H1 (cell line): ENCODE measurements at regions not wholly inside any gene's neighbourhood (a gene's known extent, or its start where the extent isn't known, plus 50 kb on each side); places are given as distances from the start of the nearest gene placed in this dataset.
"Not testable (repeated sequence)": the region's sequence is repeated elsewhere in the genome, so short reads cannot be mapped to it uniquely, and the experiment has no call there.

Experiments used
- CTCF ChIA-PET: fragments of 300-600 bp; sonication (Branson Sonifier 250); formaldehyde crosslinking; loops from one replicate; lab custom pipeline; 2021; ENCODE audit not compliant: partially characterized antibody; lab: Charles Lee
- POLR2A ChIA-PET: fragments of 300-600 bp; sonication (Branson Sonifier 250); formaldehyde crosslinking; loops from one replicate; lab custom pipeline; 2021; ENCODE audit warnings: inconsistent platforms; ENCODE audit not compliant: partially characterized antibody; lab: Charles Lee
- DNase-seq, 2 experiments: peaks; one replicate each; pipeline versions ENCODE4 v3.0.0 to v3.0.0-alpha.2; 2010 to 2022; ENCODE audit warnings: low spot score in 2 of 2, low read depth in 1 of 2, mixed read lengths in 1 of 2
- FAIRE-seq: peaks from 2 replicates; lab custom pipeline; 2011; peaks lifted over from hg19 to GRCh38; lab: Jason Lieb, UNC
- H2AFZ ChIP-seq: 2 replicates; pipeline ENCODE4 v1.8.1; 2012; ENCODE audit warnings: low read length, inconsistent platforms
- H2AK5ac ChIP-seq: 2 replicates; pipeline ENCODE4 v1.6.1; 2013; ENCODE audit warnings: low read depth, low read length
- H2BK120ac ChIP-seq: replicated peaks from 2 replicates; pipeline ENCODE3; 2013; ENCODE audit warnings: low read depth, low read length, inconsistent platforms
- H2BK12ac ChIP-seq: 2 replicates; pipeline ENCODE4 v1.6.1; 2013; ENCODE audit warnings: low read depth, low read length
- H2BK15ac ChIP-seq: 2 replicates; pipeline ENCODE4 v1.6.1; 2013; ENCODE audit warnings: low read length
- H2BK20ac ChIP-seq: 2 replicates; pipeline ENCODE4 v1.6.1; 2013; ENCODE audit warnings: low read length
- H2BK5ac ChIP-seq: 2 replicates; pipeline ENCODE4 v1.6.1; 2013; ENCODE audit warnings: low read depth, low read length
- H3K14ac ChIP-seq: 2 replicates; pipeline ENCODE4 v1.6.1; 2013; ENCODE audit warnings: inconsistent platforms; ENCODE audit not compliant: insufficient read length
- H3K18ac ChIP-seq: 2 replicates; pipeline ENCODE4 v1.6.1; 2013; ENCODE audit warnings: low read length; ENCODE audit errors: extremely low read depth
- H3K23ac ChIP-seq: 2 replicates; pipeline ENCODE4 v1.6.1; 2013; ENCODE audit warnings: inconsistent platforms; ENCODE audit not compliant: insufficient read length
- H3K23me2 ChIP-seq: 2 replicates; pipeline ENCODE4 v1.6.1; 2013; ENCODE audit warnings: low read depth, low read length
- H3K27ac ChIP-seq: 2 replicates; pipeline ENCODE4 v1.6.1; 2011; ENCODE audit warnings: low read depth, low read length, inconsistent platforms
- H3K27me3 ChIP-seq, 4 experiments: replicated peaks in 1 of 4; 1 replicate in 1 of 4; 2 replicates in 3 of 4; pipeline versions ENCODE4 v1.6.1 to v1.8.1; 2011 to 2013; ENCODE audit warnings: low read length in 3 of 4, mild to moderate bottlenecking in 3 of 4, inconsistent platforms in 2 of 4, mixed read lengths in 2 of 4, moderate library complexity in 1 of 4; ENCODE audit not compliant: control insufficient read depth in 3 of 4, insufficient read depth in 3 of 4; ENCODE audit errors: extremely low read depth in 1 of 4
- H3K36me3 ChIP-seq, 4 experiments: 2 replicates each; pipeline versions ENCODE4 v1.6.1 to v1.8.1; 2011 to 2013; ENCODE audit warnings: mild to moderate bottlenecking in 4 of 4, low read length in 3 of 4, moderate library complexity in 2 of 4, control low read depth in 1 of 4, inconsistent platforms in 1 of 4; ENCODE audit not compliant: insufficient read depth in 4 of 4, control insufficient read depth in 2 of 4
- H3K4ac ChIP-seq: replicated peaks from 2 replicates; pipeline ENCODE3; 2013; ENCODE audit warnings: low read length, low read depth, mixed read lengths, inconsistent platforms; ENCODE audit not compliant: insufficient read length
- H3K4me1 ChIP-seq, 4 experiments: replicated peaks in 1 of 4; 1 replicate in 1 of 4; 2 replicates in 3 of 4; pipeline versions ENCODE4 v1.6.1 to v1.8.1; 2011 to 2013; ENCODE audit warnings: low read length in 3 of 4, inconsistent platforms in 2 of 4, mixed read lengths in 1 of 4; ENCODE audit not compliant: insufficient read depth in 4 of 4, control insufficient read depth in 3 of 4
- H3K4me2 ChIP-seq, 2 experiments: 2 replicates each; pipeline versions ENCODE4 v1.6.1 to v1.8.1; 2011 to 2013; ENCODE audit warnings: low read depth in 2 of 2, low read length in 2 of 2, control low read depth in 1 of 2, inconsistent platforms in 1 of 2, mild to moderate bottlenecking in 1 of 2; ENCODE audit not compliant: insufficient read depth in 1 of 2
- H3K4me3 ChIP-seq, 4 experiments: fragments of 200-600, 300-600 bp in 1 of 4; sonication (generic), shearing (Covaris generic), sonication (Bioruptor Twin) in 1 of 4; 2 replicates each; pipeline versions ENCODE4 v1.5.1 to v1.8.1; 2011 to 2016; ENCODE audit warnings: low read length in 4 of 4, low read depth in 3 of 4, control low read depth in 2 of 4, inconsistent platforms in 2 of 4, mild to moderate bottlenecking in 2 of 4, mixed read lengths in 1 of 4, moderate library complexity in 1 of 4; ENCODE audit not compliant: insufficient read depth in 2 of 4; ENCODE audit errors: extremely low read depth in 1 of 4
- H3K56ac ChIP-seq: replicated peaks from 2 replicates; pipeline ENCODE3; 2013; ENCODE audit warnings: low read depth, mild to moderate bottlenecking, mixed read lengths, low read length, inconsistent platforms; ENCODE audit not compliant: insufficient read length
- H3K79me1 ChIP-seq: 2 replicates; pipeline ENCODE4 v1.6.1; 2013; ENCODE audit warnings: low read depth, low read length, control low read depth
- H3K79me2 ChIP-seq, 2 experiments: 2 replicates each; pipeline versions ENCODE4 v1.6.1 to v1.8.1; 2012 to 2013; ENCODE audit warnings: low read length in 2 of 2, mild to moderate bottlenecking in 2 of 2, inconsistent platforms in 1 of 2; ENCODE audit not compliant: insufficient read depth in 2 of 2, control insufficient read depth in 1 of 2
- H3K9ac ChIP-seq, 4 experiments: replicated peaks in 1 of 4; 1 replicate in 1 of 4; 2 replicates in 3 of 4; pipeline versions ENCODE4 v1.6.1 to v1.8.1; 2011 to 2013; ENCODE audit warnings: low read depth in 3 of 4, low read length in 3 of 4, control low read depth in 2 of 4, mild to moderate bottlenecking in 2 of 4, moderate library complexity in 2 of 4, inconsistent platforms in 1 of 4; ENCODE audit errors: extremely low read depth in 1 of 4
- H3K9me3 ChIP-seq, 2 experiments: 2 replicates each; pipeline versions ENCODE4 v1.6.1 to v1.8.1; 2012 to 2013; ENCODE audit warnings: mild to moderate bottlenecking in 2 of 2, moderate library complexity in 2 of 2, control low read depth in 1 of 2, inconsistent platforms in 1 of 2, low read depth in 1 of 2, low read length in 1 of 2, mixed read lengths in 1 of 2; ENCODE audit not compliant: insufficient read depth in 2 of 2
- H4K20me1 ChIP-seq, 2 experiments: replicated peaks in 1 of 2; 2 replicates each; pipeline versions ENCODE3 to v1.8.1; 2011 to 2013; ENCODE audit warnings: inconsistent platforms in 2 of 2, low read length in 2 of 2, mild to moderate bottlenecking in 1 of 2; ENCODE audit not compliant: insufficient read depth in 2 of 2, control insufficient read depth in 1 of 2
- H4K5ac ChIP-seq: 2 replicates; pipeline ENCODE4 v1.6.1; 2013; ENCODE audit warnings: low read length, low read depth, mixed read lengths, inconsistent platforms; ENCODE audit not compliant: insufficient read length
- H4K8ac ChIP-seq: 2 replicates; pipeline ENCODE4 v1.8.0; 2013; ENCODE audit warnings: mild to moderate bottlenecking, moderate library complexity, low read length, inconsistent platforms; ENCODE audit not compliant: insufficient read depth; ENCODE audit errors: extremely low read depth
- H4K91ac ChIP-seq: replicated peaks from 2 replicates; pipeline ENCODE3; 2013; ENCODE audit warnings: low read length, mixed read lengths, inconsistent platforms; ENCODE audit not compliant: insufficient read length
- CTBP2 ChIP-seq: IDR thresholded peaks from 2 replicates; pipeline ENCODE4 v1.7.0; 2011; ENCODE audit warnings: borderline replicate concordance, mild to moderate bottlenecking, moderate library complexity, mixed read lengths, low read length; ENCODE audit not compliant: insufficient read depth, insufficient read length
- HDAC6 ChIP-seq: IDR thresholded peaks from one replicate; pipeline ENCODE4 v1.7.1; 2012; ENCODE audit warnings: low read depth, mild to moderate bottlenecking, inconsistent platforms, low read length, moderate library complexity
- TBP ChIP-seq: IDR thresholded peaks from 2 replicates; pipeline ENCODE4 v1.6.1; 2011; ENCODE audit warnings: low read depth, low read length, improper control_type of control experiment
- WGBS, 2 experiments: shearing (Covaris generic) in 1 of 2; methylation state at CpG; one replicate each; pipeline versions ENCODE4 v1.1.6 to v1.1.7; 2013 to 2015; ENCODE audit warnings: low lambda C conversion rate in 2 of 2, mixed read lengths in 2 of 2, inconsistent platforms in 1 of 2, low coverage in 1 of 2, missing lambda C conversion rate in 1 of 2; ENCODE audit not compliant: insufficient replicate concordance in 2 of 2, insufficient coverage in 1 of 2, insufficient read length in 1 of 2; ENCODE audit errors: extremely low coverage in 1 of 2, missing lambda C conversion rate in 1 of 2; 5-methylcytosine and 5-hydroxymethylcytosine counted together

- TF ChIP-seq HDAC6 = no peak
- TF ChIP-seq CTBP2 = no peak
- TF ChIP-seq TBP = no peak
These were observed 79.6 kb upstream of the KLF4 start (continued) for GRCh38 chr9:107569174-107569573.

- CTCF ChIA-PET, H2BK5ac ChIP-seq, H4K20me1 ChIP-seq, H3K9me3 ChIP-seq, H2BK15ac ChIP-seq, POLR2A ChIA-PET, H4K91ac ChIP-seq, H3K27me3 ChIP-seq, H3K18ac ChIP-seq, H3K79me1 ChIP-seq, H3K4me2 ChIP-seq, H3K23me2 ChIP-seq, H3K14ac ChIP-seq, H3K4ac ChIP-seq, H3K56ac ChIP-seq, H3K4me1 ChIP-seq, H3K36me3 ChIP-seq, H2BK12ac ChIP-seq, H2BK120ac ChIP-seq, H4K5ac ChIP-seq, H3K4me3 ChIP-seq, H2BK20ac ChIP-seq, H2AFZ ChIP-seq, H3K9ac ChIP-seq, FAIRE-seq, H3K27ac ChIP-seq, H3K23ac ChIP-seq, H3K79me2 ChIP-seq, H2AK5ac ChIP-seq, H4K8ac ChIP-seq, DNase-seq: not testable (repeated sequence)
- WGBS, 2 experiments = 96% methylated on average over 9 of the region's 10 CpGs; no CpG with 5 or more reads in 1 of the 2 experiments
These were observed 78.8 kb upstream of the KLF4 start for GRCh38 chr9:107568406-107568805.
